ENCODE measurements at regions not wholly inside any gene's neighbourhood (a gene's known extent, or its start where the extent isn't known, plus 50 kb on each side); places are given as distances from the start of the nearest gene placed in this dataset.
"Not testable (repeated sequence)": the region's sequence is repeated elsewhere in the genome, so short reads cannot be mapped to it uniquely, and the experiment has no call there.

GRCh38 chr14:106235356-106236159, 709.2 kb downstream of the TMEM121 start:
- FAIRE-seq (no peak), DNase-seq (ENCODE audit: insufficient read length, low spot score) (no peak)
- TF ChIP-seq, protein P1, sequence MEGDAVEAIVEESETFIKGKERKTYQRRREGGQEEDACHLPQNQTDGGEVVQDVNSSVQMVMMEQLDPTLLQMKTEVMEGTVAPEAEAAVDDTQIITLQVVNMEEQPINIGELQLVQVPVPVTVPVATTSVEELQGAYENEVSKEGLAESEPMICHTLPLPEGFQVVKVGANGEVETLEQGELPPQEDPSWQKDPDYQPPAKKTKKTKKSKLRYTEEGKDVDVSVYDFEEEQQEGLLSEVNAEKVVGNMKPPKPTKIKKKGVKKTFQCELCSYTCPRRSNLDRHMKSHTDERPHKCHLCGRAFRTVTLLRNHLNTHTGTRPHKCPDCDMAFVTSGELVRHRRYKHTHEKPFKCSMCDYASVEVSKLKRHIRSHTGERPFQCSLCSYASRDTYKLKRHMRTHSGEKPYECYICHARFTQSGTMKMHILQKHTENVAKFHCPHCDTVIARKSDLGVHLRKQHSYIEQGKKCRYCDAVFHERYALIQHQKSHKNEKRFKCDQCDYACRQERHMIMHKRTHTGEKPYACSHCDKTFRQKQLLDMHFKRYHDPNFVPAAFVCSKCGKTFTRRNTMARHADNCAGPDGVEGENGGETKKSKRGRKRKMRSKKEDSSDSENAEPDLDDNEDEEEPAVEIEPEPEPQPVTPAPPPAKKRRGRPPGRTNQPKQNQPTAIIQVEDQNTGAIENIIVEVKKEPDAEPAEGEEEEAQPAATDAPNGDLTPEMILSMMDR (IDR thresholded peaks at IDR 0.05; ENCODE audit: insufficient read depth, missing control alignments), result no peak

DNA sequence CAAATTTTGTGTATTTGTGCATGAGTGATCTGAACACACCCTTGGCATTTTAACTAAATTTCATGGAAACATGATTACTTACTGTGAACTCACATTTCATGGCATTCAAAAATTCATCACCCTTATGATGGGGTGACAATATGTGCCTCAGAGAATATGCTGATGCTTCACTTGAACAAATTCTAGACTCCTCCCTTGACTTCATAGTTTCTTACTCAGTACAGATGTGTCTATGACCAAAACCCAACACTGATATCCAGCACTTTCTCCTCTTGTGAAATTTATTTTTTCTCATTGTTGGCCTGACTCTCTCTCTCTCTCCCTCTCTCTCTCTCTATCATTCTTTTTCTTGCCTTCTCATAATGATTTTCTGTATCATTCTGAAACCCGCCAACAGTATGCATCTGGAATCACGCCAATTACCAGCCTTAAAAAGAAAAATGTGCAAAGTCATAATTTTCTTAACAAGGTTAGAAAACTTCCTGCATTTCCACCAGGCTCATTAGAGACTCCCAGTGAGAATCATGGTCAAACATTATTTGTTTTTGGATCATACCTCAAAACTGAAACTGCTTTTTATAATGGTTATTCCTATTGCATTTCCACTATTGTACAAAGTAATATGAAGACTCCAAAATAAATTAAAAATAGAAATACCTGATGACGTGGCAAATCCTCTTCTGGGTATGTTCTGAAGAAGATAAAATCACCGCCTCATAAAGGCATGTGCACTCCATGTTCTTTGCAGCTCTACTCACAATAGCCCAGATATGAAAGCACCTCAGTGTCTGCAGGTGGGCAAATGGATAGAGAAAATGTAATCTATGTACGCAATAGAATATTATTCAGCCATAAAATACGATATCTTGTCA, 722.2 kb downstream of the TMEM121 start:
- no peak for DNase-seq (ENCODE audit: insufficient read length, low spot score)
- TF ChIP-seq, protein P1 (IDR thresholded peaks at IDR 0.05; ENCODE audit: insufficient read depth, missing control alignments), result no peak
- no peak for FAIRE-seq

DNA sequence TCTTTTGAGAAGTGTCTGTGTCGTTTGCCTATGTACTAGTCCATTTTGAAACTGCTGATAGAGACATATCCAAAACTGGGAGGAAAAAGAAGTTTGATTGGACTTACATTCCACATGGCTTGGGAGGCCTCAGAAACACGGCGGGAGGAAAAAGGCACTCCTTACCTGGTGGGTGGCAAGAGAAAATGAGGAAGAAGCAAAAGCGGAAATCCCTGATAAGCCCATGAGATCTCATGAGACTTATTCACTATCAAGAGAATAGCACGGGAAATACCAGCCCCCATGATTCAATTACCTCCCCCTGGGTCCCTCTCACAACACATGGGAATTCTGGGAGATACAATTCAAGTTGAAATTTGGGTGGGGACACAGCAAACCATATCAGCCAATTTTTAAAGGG, 727.6 kb downstream of the TMEM121 start:
- FAIRE-seq; DNase-seq (ENCODE audit: insufficient read length, low spot score): not testable (repeated sequence)

GRCh38 chr14:106257569-106257994, 731.2 kb downstream of the TMEM121 start:
- TF ChIP-seq, protein P1 (IDR thresholded peaks at IDR 0.05; ENCODE audit: insufficient read depth, missing control alignments), result peak; percentile 39
- not testable (repeated sequence) for FAIRE-seq; DNase-seq (ENCODE audit: insufficient read length, low spot score)

DNA sequence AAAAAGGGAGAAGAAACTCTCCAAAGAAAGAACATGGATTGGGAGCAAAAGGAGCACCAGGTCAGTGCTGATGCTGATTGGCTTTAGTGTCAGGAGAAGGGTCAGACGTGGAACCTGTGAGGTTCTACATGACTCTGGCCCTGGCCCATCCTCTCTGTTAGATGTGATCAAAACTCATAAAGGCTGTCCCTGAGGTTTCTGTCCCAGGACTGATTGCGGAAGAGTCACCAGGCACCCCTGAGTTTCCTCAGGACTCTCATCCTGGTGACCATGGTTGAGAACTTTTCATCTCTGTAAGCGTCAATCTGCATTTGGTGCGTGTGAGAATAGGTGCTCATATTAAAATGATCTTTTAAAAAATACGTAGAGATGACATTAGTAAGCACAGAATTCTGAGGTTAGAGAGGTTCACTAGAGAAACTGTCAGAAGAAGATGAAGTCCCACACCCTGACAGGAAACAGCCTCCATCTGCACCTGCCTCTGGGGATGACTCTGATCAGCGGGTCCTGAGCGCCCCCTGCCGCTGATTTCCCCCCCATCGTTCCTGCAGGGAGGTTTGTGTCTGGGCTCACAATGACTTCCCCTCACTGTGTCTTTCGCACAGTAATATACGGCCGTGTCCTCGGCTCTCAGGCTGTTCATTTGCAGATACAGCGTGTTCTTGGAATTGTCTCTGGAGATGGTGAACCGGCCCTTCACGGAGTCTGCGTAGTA, 741.8 kb downstream of the TMEM121 start:
- no peak for DNase-seq (ENCODE audit: insufficient read length, low spot score)
- FAIRE-seq, result no peak
- TF ChIP-seq, protein P1 (IDR thresholded peaks at IDR 0.05; ENCODE audit: insufficient read depth, missing control alignments), result peak; percentile 20

GRCh38 chr14:106269029-106269428, 742.6 kb downstream of the TMEM121 start:
- DNase-seq (ENCODE audit: insufficient read length, low spot score) (no peak), FAIRE-seq (no peak)
- TF ChIP-seq, protein P1 (IDR thresholded peaks at IDR 0.05; ENCODE audit: insufficient read depth, missing control alignments), result no peak
